Erythroblast (primary cell): ENCODE measurements at regions not wholly inside any gene's neighbourhood (a gene's known extent, or its start where the extent isn't known, plus 50 kb on each side); places are given as distances from the start of the nearest gene placed in this dataset.

Experiments used
- GATA1 ChIP-seq: IDR thresholded peaks from 2 replicates; pipeline ENCODE4 v1.6.1; 2011; ENCODE audit warnings: low read depth, mild to moderate bottlenecking, control low read depth, low read length, moderate library complexity
- POLR2A ChIP-seq: IDR thresholded peaks from 2 replicates; pipeline ENCODE4 v1.6.1; 2011; ENCODE audit warnings: mild to moderate bottlenecking, low read length

DNA sequence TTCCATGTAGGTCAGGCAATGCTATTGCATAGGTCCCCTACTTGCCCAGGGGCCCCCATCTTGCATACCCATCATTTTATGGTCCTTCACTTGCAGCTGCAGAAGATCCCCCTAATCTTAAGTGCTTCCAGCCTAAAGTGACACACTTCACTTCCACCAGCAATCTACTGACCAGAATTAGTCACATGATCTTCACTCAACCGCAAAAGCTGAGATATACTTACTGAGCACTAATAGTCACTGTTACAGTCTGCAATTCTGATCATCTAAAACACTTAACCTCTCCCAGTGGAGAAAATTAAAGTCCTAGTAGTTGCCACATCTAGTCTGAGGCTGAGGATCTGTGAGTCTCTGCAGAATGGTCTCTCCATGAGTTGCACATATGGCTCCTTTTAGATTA is 82.1 kb downstream of the AREG start:
- TF ChIP-seq POLR2A (no peak), GATA1 (no peak)
